Karpas-422 (cell line): ENCODE measurements at regions not wholly inside any gene's neighbourhood (a gene's known extent, or its start where the extent isn't known, plus 50 kb on each side); places are given as distances from the start of the nearest gene placed in this dataset.
"Not testable (repeated sequence)": the region's sequence is repeated elsewhere in the genome, so short reads cannot be mapped to it uniquely, and the experiment has no call there.

Experiments
- DNase-seq: peaks from one replicate; pipeline ENCODE4 v3.0.0-alpha.2; 2015
- H2AFZ ChIP-seq: fragments of 200-600 bp; sonication (generic); 2 replicates; pipeline ENCODE4 v1.6.1; 2014; ENCODE audit warnings: antibody characterized with exemption, low read length, mixed read lengths
- H3K27ac ChIP-seq: fragments of 200-600 bp; sonication (generic); 2 replicates; pipeline ENCODE4 v1.5.1; 2014; ENCODE audit warnings: mild to moderate bottlenecking, low read length, moderate library complexity
- H3K27me3 ChIP-seq: fragments of 200-600 bp; sonication (generic); 2 replicates; pipeline ENCODE4 v1.6.1; 2014; ENCODE audit warnings: low read length, mixed read lengths
- H3K36me3 ChIP-seq: fragments of 200-600 bp; sonication (generic); 2 replicates; pipeline ENCODE4 v1.6.1; 2014; ENCODE audit warnings: low read length, mixed read lengths; ENCODE audit not compliant: insufficient read depth
- H3K4me1 ChIP-seq: fragments of 200-600 bp; sonication (generic); 2 replicates; pipeline ENCODE4 v1.6.1; 2014; ENCODE audit warnings: mild to moderate bottlenecking, low read length, mixed read lengths
- H3K4me2 ChIP-seq: fragments of 200-600 bp; sonication (generic); 2 replicates; pipeline ENCODE4 v1.6.1; 2014; ENCODE audit warnings: low read length, low read depth, mild to moderate bottlenecking; ENCODE audit not compliant: poor library complexity, severe bottlenecking
- H3K4me3 ChIP-seq: fragments of 200-600 bp; sonication (generic); 2 replicates; pipeline ENCODE4 v1.5.1; 2014; ENCODE audit warnings: mild to moderate bottlenecking, antibody characterized with exemption, low read length, mixed read lengths
- H3K79me2 ChIP-seq: fragments of 200-600 bp; sonication (generic); 2 replicates; pipeline ENCODE4 v1.6.1; 2014; ENCODE audit warnings: mild to moderate bottlenecking, low read length, mixed read lengths
- H3K9ac ChIP-seq: fragments of 200-600 bp; sonication (generic); 2 replicates; pipeline ENCODE4 v1.6.0; 2014; ENCODE audit warnings: low read length
- H3K9me2 ChIP-seq: fragments of 200-600 bp; sonication (generic), shearing (Covaris generic); replicated peaks from 2 replicates; pipeline ENCODE4 v1.6.0; 2014; ENCODE audit warnings: mild to moderate bottlenecking, low read length, moderate library complexity; ENCODE audit not compliant: insufficient read depth
- H3K9me3 ChIP-seq: fragments of 300-700, 200-600 bp; sonication (generic); 2 replicates; pipeline ENCODE4 v1.6.1; 2014; ENCODE audit warnings: low read length, mixed read lengths
- H4K20me1 ChIP-seq: fragments of 200-600 bp; sonication (generic); 2 replicates; pipeline ENCODE4 v1.6.1; 2014; ENCODE audit warnings: mild to moderate bottlenecking, antibody characterized with exemption, low read length, low read depth; ENCODE audit not compliant: insufficient read depth

DNA sequence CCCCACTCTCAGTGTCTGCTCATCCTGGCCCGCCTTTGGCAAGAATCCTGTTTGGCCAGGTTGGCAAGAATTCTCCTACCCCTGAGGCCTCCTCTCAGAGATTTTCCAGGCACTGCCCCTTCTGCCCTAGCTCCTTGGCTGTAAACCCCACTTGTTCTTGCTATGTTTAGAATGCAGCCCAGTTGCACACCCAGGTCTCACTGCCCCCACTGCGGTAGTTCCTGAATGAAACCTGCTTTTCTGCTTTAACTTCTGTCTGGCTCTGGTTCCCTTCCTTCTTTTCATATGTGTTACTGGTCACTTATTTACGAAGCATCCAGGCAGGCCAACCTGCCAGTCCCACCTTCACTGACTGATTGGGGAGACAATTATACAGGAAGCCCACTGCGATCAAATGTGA is 576.9 kb downstream of the GLRX3 start:
- Histone ChIP-seq H3K36me3 (no peaks in the 10 kb centered on the region), H2AFZ (no peak overlapping the region), H4K20me1 (no peaks in the 10 kb centered on the region), H3K4me1 (no peaks in the 10 kb centered on the region), H3K27ac (no peak overlapping the region), H3K4me3 (no peak overlapping the region), H3K4me2 (no peak overlapping the region), H3K79me2 (no peaks in the 10 kb centered on the region), H3K27me3 (no peaks in the 10 kb centered on the region), H3K9me3 (no peaks in the 10 kb centered on the region), H3K9ac (no peak overlapping the region), H3K9me2 (no peaks in the 10 kb centered on the region)
- DNase-seq, result no peak

DNA sequence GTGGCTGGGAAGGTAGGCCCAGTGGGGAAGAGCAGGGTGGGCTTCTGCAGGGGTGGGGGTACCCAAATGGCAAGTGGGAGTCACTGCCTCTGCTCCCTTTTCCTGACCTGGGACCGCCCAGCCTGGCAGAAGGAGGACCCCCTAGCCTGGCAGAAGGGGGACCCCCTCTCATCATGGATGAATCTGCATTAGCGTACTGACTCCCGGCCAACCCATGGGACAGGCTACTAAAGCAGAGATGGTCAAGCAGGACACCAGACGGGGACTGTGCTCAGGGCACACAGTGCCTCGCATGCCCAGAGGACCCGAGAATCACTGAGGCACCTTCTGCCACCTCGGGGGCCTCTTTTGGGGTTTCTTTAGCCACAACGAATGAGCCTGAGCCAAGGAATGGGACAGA is 577.5 kb downstream of the GLRX3 start:
- H3K4me3 ChIP-seq, result no peak overlapping the region
- H2AFZ ChIP-seq, result no peak overlapping the region
- H3K4me1 ChIP-seq, result no peaks in the 10 kb centered on the region
- no peaks in the 10 kb centered on the region for H3K36me3 ChIP-seq
- H3K27me3 ChIP-seq, result no peaks in the 10 kb centered on the region
- no peak overlapping the region for H3K9ac ChIP-seq
- H3K9me2 ChIP-seq, result no peaks in the 10 kb centered on the region
- DNase-seq, result no peak
- H3K9me3 ChIP-seq, result no peaks in the 10 kb centered on the region
- H3K27ac ChIP-seq, result no peak overlapping the region
- H3K4me2 ChIP-seq, result no peak overlapping the region
- no peaks in the 10 kb centered on the region for H4K20me1 ChIP-seq
- no peaks in the 10 kb centered on the region for H3K79me2 ChIP-seq

DNA sequence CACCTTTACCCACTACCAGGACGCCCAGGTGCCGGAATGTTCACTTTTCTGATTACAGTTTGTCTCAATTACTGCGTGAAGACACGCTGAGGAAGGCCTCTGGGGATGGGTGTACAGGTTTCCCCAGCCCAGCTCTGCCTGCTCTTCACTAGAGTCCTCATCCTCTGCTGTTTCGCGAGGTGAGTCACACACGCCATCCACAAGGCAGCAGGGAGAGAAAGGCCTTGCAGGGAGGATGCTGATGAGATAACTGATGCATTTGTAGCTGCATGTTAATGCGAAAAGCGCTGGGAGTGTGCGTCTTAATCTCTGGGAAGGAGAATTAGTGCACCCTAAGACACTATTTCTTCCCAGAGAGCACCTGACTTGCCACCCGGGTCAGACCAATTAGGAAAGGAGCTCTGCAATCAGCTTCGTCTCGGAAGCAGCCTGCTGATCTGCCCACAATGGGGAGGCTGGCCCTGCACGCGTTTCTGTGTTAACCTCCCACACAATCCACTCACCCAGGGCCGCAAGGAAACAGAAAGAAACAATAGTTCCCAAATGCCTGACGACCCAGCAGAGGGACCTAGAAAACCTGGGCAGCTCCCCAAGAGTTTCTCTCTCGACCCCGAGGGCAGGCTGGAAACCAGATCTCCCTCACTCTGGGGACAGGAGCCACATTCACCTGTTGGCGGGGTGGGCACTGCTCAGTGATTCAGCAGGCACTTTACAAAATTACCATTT is 578.7 kb downstream of the GLRX3 start:
- no peaks in the 10 kb centered on the region for H3K36me3 ChIP-seq
- no peak overlapping the region for H3K27ac ChIP-seq
- no peaks in the 10 kb centered on the region for H3K27me3 ChIP-seq
- H3K9me3 ChIP-seq, result no peaks in the 10 kb centered on the region
- no peak overlapping the region for H3K9ac ChIP-seq
- no peak for DNase-seq
- no peak overlapping the region for H2AFZ ChIP-seq
- no peak overlapping the region for H3K4me2 ChIP-seq
- no peak overlapping the region for H3K4me3 ChIP-seq
- H3K9me2 ChIP-seq, result no peaks in the 10 kb centered on the region
- H3K79me2 ChIP-seq, result no peaks in the 10 kb centered on the region
- no peaks in the 10 kb centered on the region for H4K20me1 ChIP-seq
- H3K4me1 ChIP-seq, result no peaks in the 10 kb centered on the region

DNA sequence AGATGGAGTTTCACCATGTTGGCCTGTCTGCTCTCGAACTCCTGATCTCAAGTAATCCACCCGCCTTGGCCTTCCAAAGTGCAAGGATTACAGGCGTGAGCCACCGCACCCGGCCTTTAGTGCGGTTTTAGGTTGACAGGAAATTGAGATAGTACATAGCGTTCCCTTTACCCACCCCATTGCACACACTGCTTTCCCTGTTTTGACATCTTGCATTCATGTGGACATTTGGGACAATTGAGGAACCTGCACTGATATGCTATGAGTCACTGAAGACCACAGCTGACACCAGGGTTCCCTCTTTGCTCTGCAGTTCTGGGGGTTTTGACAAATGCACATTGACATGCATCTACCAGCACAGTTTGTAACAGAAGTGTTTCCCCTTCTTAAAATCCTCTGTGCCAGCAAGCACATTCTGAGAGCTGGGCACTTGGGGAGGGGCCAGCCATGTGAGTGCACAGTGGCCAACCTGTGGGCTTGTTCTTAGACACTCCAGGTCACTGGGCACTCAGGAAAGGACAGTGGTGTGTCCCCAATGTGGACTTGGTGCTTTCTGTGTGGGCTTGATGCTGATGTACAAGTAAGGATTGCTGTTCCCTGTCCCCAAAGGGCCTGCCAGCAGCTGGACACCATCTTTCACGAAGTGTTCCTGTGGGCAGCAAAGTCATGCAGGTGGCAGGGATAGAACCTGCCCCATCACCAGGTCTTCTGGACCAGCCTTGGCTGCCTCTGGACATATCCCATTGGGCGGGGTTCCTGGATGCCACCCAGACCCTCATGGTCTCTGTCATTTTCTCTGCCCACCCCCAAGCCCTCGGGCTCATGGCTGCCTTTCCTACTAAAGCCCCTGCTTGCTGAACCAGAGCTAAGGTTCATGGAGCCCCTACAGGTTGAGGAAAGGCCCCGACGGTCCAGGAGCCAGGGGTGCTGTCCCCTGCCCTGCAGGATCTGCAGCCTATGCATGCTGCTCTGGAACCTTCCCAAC is 579.8 kb downstream of the GLRX3 start:
- H3K4me2 ChIP-seq, result no peak overlapping the region

DNA sequence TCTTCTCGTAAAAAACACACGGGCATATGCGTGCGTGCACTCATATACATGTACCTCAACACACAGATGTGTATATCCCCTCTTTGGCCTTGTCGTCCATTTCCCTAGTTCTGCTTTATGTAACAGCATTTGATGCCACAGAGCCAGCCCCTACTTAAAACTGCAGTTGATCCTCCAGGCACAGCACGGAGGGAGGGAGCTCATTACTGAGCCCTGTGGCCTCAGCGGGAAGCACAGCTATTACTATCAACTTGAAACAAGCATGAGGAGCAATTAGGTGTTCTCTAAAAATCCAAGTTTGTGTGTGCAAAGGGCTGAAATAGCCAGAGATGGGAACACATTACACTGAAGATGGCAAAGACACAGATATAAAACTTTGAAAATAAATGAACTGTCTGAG is 580.9 kb downstream of the GLRX3 start:
- DNase-seq, result no peak
- Histone ChIP-seq H3K9me2 (no peaks in the 10 kb centered on the region), H3K4me1 (no peaks in the 10 kb centered on the region), H3K4me3 (no peak overlapping the region), H3K79me2 (no peaks in the 10 kb centered on the region), H3K4me2 (no peak overlapping the region), H3K9me3 (no peaks in the 10 kb centered on the region), H4K20me1 (no peaks in the 10 kb centered on the region), H3K27ac (no peak overlapping the region), H3K36me3 (no peaks in the 10 kb centered on the region), H3K9ac (no peak overlapping the region), H3K27me3 (no peaks in the 10 kb centered on the region), H2AFZ (no peak overlapping the region)

More for the DNA sequence above, 579.8 kb downstream of the GLRX3 start:
- Histone ChIP-seq H3K27me3 (no peaks in the 10 kb centered on the region), H3K79me2 (no peaks in the 10 kb centered on the region), H4K20me1 (no peaks in the 10 kb centered on the region), H3K9ac (no peak overlapping the region), H3K4me1 (no peaks in the 10 kb centered on the region), H2AFZ (no peak overlapping the region), H3K4me3 (no peak overlapping the region), H3K9me3 (no peaks in the 10 kb centered on the region), H3K9me2 (no peaks in the 10 kb centered on the region), H3K27ac (no peak overlapping the region), H3K36me3 (no peaks in the 10 kb centered on the region)
- no peak for DNase-seq

DNA sequence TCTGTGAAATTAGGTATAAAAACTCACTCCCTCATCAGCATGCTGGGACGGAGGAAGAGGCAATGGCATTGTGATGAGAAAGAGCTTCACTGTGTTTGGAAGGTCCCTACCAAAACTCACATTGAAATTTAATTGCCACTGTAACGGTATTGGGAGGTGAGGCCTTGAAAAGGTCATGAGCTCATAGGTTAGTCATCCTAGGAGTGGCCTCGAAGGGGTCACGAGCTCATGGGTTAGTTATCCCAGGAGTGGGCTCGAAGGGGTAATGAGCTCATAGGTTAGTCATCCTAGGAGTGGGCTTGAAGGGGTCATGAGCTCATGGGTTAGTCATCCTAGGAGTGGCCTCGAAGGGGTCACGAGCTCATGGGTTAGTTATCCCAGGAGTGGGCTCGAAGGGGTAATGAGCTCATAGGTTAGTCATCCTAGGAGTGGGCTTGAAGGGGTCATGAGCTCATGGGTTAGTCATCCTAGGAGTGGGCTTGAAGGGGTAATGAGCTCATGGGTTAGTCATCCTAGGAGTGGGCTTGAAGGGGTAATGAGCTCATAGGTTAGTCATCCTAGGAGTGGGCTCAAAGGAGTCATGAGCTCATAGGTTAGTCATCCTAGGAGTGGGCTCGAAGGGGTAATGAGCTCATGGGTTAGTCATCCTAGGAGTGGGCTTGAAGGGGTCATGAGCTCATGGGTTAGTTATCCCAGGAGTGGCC is 582.7 kb downstream of the GLRX3 start:
- H3K4me2 ChIP-seq, H3K27me3 ChIP-seq, H3K27ac ChIP-seq, H3K79me2 ChIP-seq, H2AFZ ChIP-seq, H3K9me2 ChIP-seq, H3K36me3 ChIP-seq, H3K4me1 ChIP-seq, DNase-seq, H3K9ac ChIP-seq, H3K4me3 ChIP-seq, H3K9me3 ChIP-seq, H4K20me1 ChIP-seq: not testable (repeated sequence)

DNA sequence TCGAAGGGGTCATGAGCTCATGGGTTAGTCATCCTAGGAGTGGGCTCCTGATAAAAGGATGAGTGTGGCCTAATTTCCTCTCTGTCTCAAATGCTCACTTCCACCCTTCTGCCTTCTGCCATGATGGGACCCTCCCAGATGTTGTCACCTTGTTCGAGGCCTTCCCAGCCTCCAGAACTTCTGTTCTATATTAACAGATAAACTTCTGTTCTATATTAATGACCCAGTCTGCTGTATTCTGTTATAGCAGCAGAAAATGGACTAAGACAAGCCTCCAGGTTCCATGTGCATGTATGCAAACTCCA is 583.2 kb downstream of the GLRX3 start:
- Histone ChIP-seq H3K4me3 (no peak overlapping the region), H3K9ac (no peak overlapping the region), H3K9me3 (no peaks in the 10 kb centered on the region), H3K4me2 (no peak overlapping the region), H3K27ac (no peak overlapping the region), H3K9me2 (no peaks in the 10 kb centered on the region), H3K4me1 (no peaks in the 10 kb centered on the region), H4K20me1 (0 out of 2 replicates have a peak, but pooled peaks cover 2% of the 10 kb centered on the region), H3K27me3 (no peaks in the 10 kb centered on the region), H2AFZ (no peak overlapping the region), H3K79me2 (no peaks in the 10 kb centered on the region), H3K36me3 (no peaks in the 10 kb centered on the region)
- DNase-seq, result no peak

DNA sequence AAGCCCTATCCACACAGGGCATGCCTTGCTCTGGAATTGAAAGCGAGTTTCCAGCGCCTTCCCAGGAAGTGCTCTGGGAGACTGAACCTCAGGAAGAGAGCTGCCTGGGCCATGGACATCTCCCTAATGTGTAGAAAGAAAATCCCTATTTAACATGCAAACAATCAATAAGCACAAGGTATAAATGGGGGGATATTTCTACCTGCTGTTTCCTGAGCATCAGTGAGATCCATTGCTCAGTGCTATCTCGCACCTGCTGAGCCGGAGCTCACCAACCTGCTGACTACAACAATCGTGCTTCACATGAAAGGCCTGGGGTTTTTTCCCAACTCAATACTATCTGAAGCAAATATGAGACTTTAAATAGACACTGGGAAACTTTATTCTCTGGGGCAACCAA is 584.0 kb downstream of the GLRX3 start:
- Histone ChIP-seq H3K27me3 (no peaks in the 10 kb centered on the region), H3K27ac (no peak overlapping the region), H3K4me3 (no peak overlapping the region)

More for the DNA sequence above, 584.0 kb downstream of the GLRX3 start:
- no peak for DNase-seq
- H3K4me2 ChIP-seq, result no peak overlapping the region
- no peaks in the 10 kb centered on the region for H3K9me3 ChIP-seq
- no peaks in the 10 kb centered on the region for H3K79me2 ChIP-seq
- H3K9me2 ChIP-seq, result no peaks in the 10 kb centered on the region
- no peak overlapping the region for H2AFZ ChIP-seq
- no peaks in the 10 kb centered on the region for H3K36me3 ChIP-seq
- H4K20me1 ChIP-seq, result 0 out of 2 replicates have a peak, but pooled peaks cover 2% of the 10 kb centered on the region
- no peaks in the 10 kb centered on the region for H3K4me1 ChIP-seq
- H3K9ac ChIP-seq, result no peak overlapping the region
